ENCODE measurements at regions not wholly inside any gene's neighbourhood (a gene's known extent, or its start where the extent isn't known, plus 50 kb on each side); places are given as distances from the start of the nearest gene placed in this dataset.
"Not testable (repeated sequence)": the region's sequence is repeated elsewhere in the genome, so short reads cannot be mapped to it uniquely, and the experiment has no call there.

- no peak for DNase-seq (ENCODE audit: low read depth in 2 of 3, low spot score in 2 of 3)
Observed at GRCh38 chr11:33532257-33532656, 168.4 kb downstream of the C11orf91 start.

GRCh38 chr11:33531743-33532181 lies 168.9 kb downstream of the C11orf91 start:
- DNase-seq (ENCODE audit: low read depth in 2 of 3, low spot score in 2 of 3), result no peak

GRCh38 chr11:33530815-33531214 lies 169.8 kb downstream of the C11orf91 start:
- DNase-seq (ENCODE audit: low read depth in 2 of 3, low spot score in 2 of 3), result no peak

GRCh38 chr11:33529461-33529860 lies 171.2 kb downstream of the C11orf91 start:
- DNase-seq (ENCODE audit: low read depth in 2 of 3, low spot score in 2 of 3), result no peak

- DNase-seq (ENCODE audit: low read depth in 2 of 3, low spot score in 2 of 3), result not testable (repeated sequence)
Observed at GRCh38 chr11:33527738-33528137, 172.9 kb downstream of the C11orf91 start.

GRCh38 chr11:33525789-33526188 lies 174.8 kb downstream of the C11orf91 start:
- no peak for DNase-seq (ENCODE audit: low read depth in 2 of 3, low spot score in 2 of 3)

GRCh38 chr11:33521384-33521783 lies 179.2 kb downstream of the C11orf91 start:
- no peak for DNase-seq (ENCODE audit: low read depth in 2 of 3, low spot score in 2 of 3)

- DNase-seq (ENCODE audit: low read depth in 2 of 3, low spot score in 2 of 3), result no peak
Observed at GRCh38 chr11:33520112-33520511, 180.5 kb downstream of the C11orf91 start.

- DNase-seq (ENCODE audit: low read depth in 2 of 3, low spot score in 2 of 3), result no peak
Observed at GRCh38 chr11:33515347-33515746, 185.3 kb downstream of the C11orf91 start.

- DNase-seq (ENCODE audit: low read depth in 2 of 3, low spot score in 2 of 3), result no peak
Observed at GRCh38 chr11:33514079-33514925, 186.3 kb downstream of the C11orf91 start.

- no peak for DNase-seq (ENCODE audit: low read depth in 2 of 3, low spot score in 2 of 3)
Observed at GRCh38 chr11:33509632-33510031, 191.0 kb downstream of the C11orf91 start.

- no peak for DNase-seq (ENCODE audit: low read depth in 2 of 3, low spot score in 2 of 3)
Observed at GRCh38 chr11:33507967-33508366, 192.7 kb downstream of the C11orf91 start.

GRCh38 chr11:33507356-33507755 lies 193.3 kb downstream of the C11orf91 start:
- no peak for DNase-seq (ENCODE audit: low read depth in 2 of 3, low spot score in 2 of 3)

- no peak for DNase-seq (ENCODE audit: low read depth in 2 of 3, low spot score in 2 of 3)
Observed at GRCh38 chr11:33505093-33505492, 195.5 kb downstream of the C11orf91 start.

GRCh38 chr11:33500861-33501479 lies 199.7 kb downstream of the C11orf91 start:
- DNase-seq (ENCODE audit: low read depth in 2 of 3, low spot score in 2 of 3), result peak in 2 of 3 donors; percentile 6 to 55

- DNase-seq (ENCODE audit: low read depth in 2 of 3, low spot score in 2 of 3), result no peak
Observed at GRCh38 chr11:33500332-33500731, 200.3 kb downstream of the C11orf91 start.

- DNase-seq (ENCODE audit: low read depth in 2 of 3, low spot score in 2 of 3), result no peak
Observed at GRCh38 chr11:33492596-33492995, 208.0 kb downstream of the C11orf91 start.

GRCh38 chr11:33490842-33491370 lies 209.7 kb downstream of the C11orf91 start:
- DNase-seq (ENCODE audit: low read depth in 2 of 3, low spot score in 2 of 3), result no peak

- DNase-seq (ENCODE audit: low read depth in 2 of 3, low spot score in 2 of 3), result no peak
Observed at GRCh38 chr11:33488971-33489370, 211.7 kb downstream of the C11orf91 start.

GRCh38 chr11:33480626-33481025 lies 220.0 kb downstream of the C11orf91 start:
- no peak for DNase-seq (ENCODE audit: low read depth in 2 of 3, low spot score in 2 of 3)

- no peak for DNase-seq (ENCODE audit: low read depth in 2 of 3, low spot score in 2 of 3)
Observed at GRCh38 chr11:33479231-33479630, 221.4 kb downstream of the C11orf91 start.

GRCh38 chr11:33478111-33478573 lies 221.0 kb downstream of the HIPK3 start:
- no peak for DNase-seq (ENCODE audit: low read depth in 2 of 3, low spot score in 2 of 3)
